Epithelial cell of esophagus (primary cell): ENCODE measurements at regions not wholly inside any gene's neighbourhood (a gene's known extent, or its start where the extent isn't known, plus 50 kb on each side); places are given as distances from the start of the nearest gene placed in this dataset.
"Not testable (repeated sequence)": the region's sequence is repeated elsewhere in the genome, so short reads cannot be mapped to it uniquely, and the experiment has no call there.

Source experiments
- DNase-seq: peaks from one replicate; pipeline ENCODE4 v3.0.0; 2010; ENCODE audit warnings: low read depth
- H3K4me3 ChIP-seq: 2 replicates; pipeline ENCODE4 v1.5.1; 2011; ENCODE audit warnings: mild to moderate bottlenecking, low read length, control low read depth
- CTCF ChIP-seq: IDR thresholded peaks from 2 replicates; pipeline ENCODE4 v1.5.1; 2011; ENCODE audit warnings: low read depth, mild to moderate bottlenecking, low read length, control low read depth, inconsistent platforms; ENCODE audit not compliant: insufficient read depth; ENCODE audit errors: missing control alignments

GRCh38 chrX:71822314-71822713 is 59.2 kb downstream of the CXorf49B start:
- DNase-seq = not testable (repeated sequence)

GRCh38 chrX:71823391-71824057 is 60.4 kb downstream of the CXorf49B start:
- no peak for TF ChIP-seq CTCF
- no peak overlapping the region for H3K4me3 ChIP-seq
- DNase-seq = no peak

More at GRCh38 chrX:71822314-71822713, 59.2 kb downstream of the CXorf49B start:
- not testable (repeated sequence) for H3K4me3 ChIP-seq

- no peak for TF ChIP-seq CTCF
- DNase-seq = no peak
These were observed 64.9 kb downstream of the CXorf49B start for GRCh38 chrX:71828086-71828485.

GRCh38 chrX:71838092-71838491 is 72.6 kb upstream of the NHSL2 start:
- DNase-seq = not testable (repeated sequence)

More at GRCh38 chrX:71828086-71828485, 64.9 kb downstream of the CXorf49B start:
- no peak overlapping the region for H3K4me3 ChIP-seq

GRCh38 chrX:71846429-71846828 is 64.2 kb upstream of the NHSL2 start:
- TF ChIP-seq CTCF = no peak
- no peak overlapping the region for H3K4me3 ChIP-seq
- no peak for DNase-seq

More at GRCh38 chrX:71838092-71838491, 72.6 kb upstream of the NHSL2 start:
- not testable (repeated sequence) for H3K4me3 ChIP-seq

- no peak for TF ChIP-seq CTCF
- no peak for DNase-seq
- H3K4me3 ChIP-seq = no peak overlapping the region
These were observed 58.5 kb upstream of the NHSL2 start for GRCh38 chrX:71852182-71852581.

- peak; percentile 48 for TF ChIP-seq CTCF
- peak; percentile 28 for DNase-seq
These were observed 51.0 kb upstream of the NHSL2 start for GRCh38 chrX:71859637-71860036.

More at GRCh38 chrX:71859637-71860036, 51.0 kb upstream of the NHSL2 start:
- H3K4me3 ChIP-seq = no peak overlapping the region
